Activated CD4-positive, alpha-beta T cell treated with anti-CD3 and anti-CD28 coated beads, Interleukin-2, Interleukin-6, amounts not matched to agents 100 ng/mL and 50 ng/mL, durations not matched to agents 16 hours and 8 hours (primary cell): ENCODE measurements at regions not wholly inside any gene's neighbourhood (a gene's known extent, or its start where the extent isn't known, plus 50 kb on each side); places are given as distances from the start of the nearest gene placed in this dataset.

Source experiments
- DNase-seq: peaks from one replicate; pipeline ENCODE4 v3.0.0-alpha.2; 2020

- no peak for DNase-seq
Measured at GRCh38 chr3:147604136-147604535, 195.0 kb downstream of the ZIC1 start.

- no peak for DNase-seq
Measured at GRCh38 chr3:147613725-147614124, 204.6 kb downstream of the ZIC1 start.

GRCh38 chr3:147614210-147614609 is 205.0 kb downstream of the ZIC1 start:
- DNase-seq = no peak

- no peak for DNase-seq
Measured at GRCh38 chr3:147615035-147615434, 205.9 kb downstream of the ZIC1 start.

- DNase-seq = no peak
Measured at GRCh38 chr3:147616998-147617619, 207.9 kb downstream of the ZIC1 start.

GRCh38 chr3:147618691-147619090 is 209.5 kb downstream of the ZIC1 start:
- DNase-seq = no peak

- DNase-seq = no peak
Measured at GRCh38 chr3:147619921-147620560, 210.9 kb downstream of the ZIC1 start.

- no peak for DNase-seq
Measured at GRCh38 chr3:147620906-147621305, 211.7 kb downstream of the ZIC1 start.

- no peak for DNase-seq
Measured at GRCh38 chr3:147630921-147631415, 221.8 kb downstream of the ZIC1 start.

GRCh38 chr3:147640781-147641180 is 231.6 kb downstream of the ZIC1 start:
- DNase-seq = no peak

- DNase-seq = no peak
Measured at GRCh38 chr3:147645761-147646160, 236.6 kb downstream of the ZIC1 start.

GRCh38 chr3:147649475-147649874 is 240.3 kb downstream of the ZIC1 start:
- no peak for DNase-seq

GRCh38 chr3:147651107-147651778 is 242.1 kb downstream of the ZIC1 start:
- no peak for DNase-seq

GRCh38 chr3:147652651-147653366 is 243.6 kb downstream of the ZIC1 start:
- DNase-seq = no peak

GRCh38 chr3:147653367-147653923 is 244.3 kb downstream of the ZIC1 start:
- no peak for DNase-seq

- DNase-seq = no peak
Measured at GRCh38 chr3:147654827-147655226, 245.7 kb downstream of the ZIC1 start.

GRCh38 chr3:147655236-147655635 is 246.1 kb downstream of the ZIC1 start:
- DNase-seq = no peak

GRCh38 chr3:147656023-147656422 is 246.9 kb downstream of the ZIC1 start:
- no peak for DNase-seq

GRCh38 chr3:147661916-147662315 is 252.8 kb downstream of the ZIC1 start:
- no peak for DNase-seq

GRCh38 chr3:147662705-147663104 is 253.5 kb downstream of the ZIC1 start:
- no peak for DNase-seq

GRCh38 chr3:147669077-147669476 is 259.9 kb downstream of the ZIC1 start:
- no peak for DNase-seq

GRCh38 chr3:147672035-147672434 is 262.9 kb downstream of the ZIC1 start:
- no peak for DNase-seq

- DNase-seq = no peak
Measured at GRCh38 chr3:147672436-147672835, 263.3 kb downstream of the ZIC1 start.
